Hematopoietic multipotent progenitor cell (in vitro differentiated cells): ENCODE measurements at regions not wholly inside any gene's neighbourhood (a gene's known extent, or its start where the extent isn't known, plus 50 kb on each side); places are given as distances from the start of the nearest gene placed in this dataset.
A peak's percentile ranks its signal among the peaks of the same experiment; 100 is the strongest.
"Not testable (repeated sequence)": the region's sequence is repeated elsewhere in the genome, so short reads cannot be mapped to it uniquely, and the experiment has no call there.

Experiments used
- DNase-seq, 3 donors: peaks; one replicate each; pipeline ENCODE4 v3.0.0-alpha.2; 2011 to 2015; ENCODE audit warnings: low read depth in 2 of 3, low spot score in 2 of 3

DNA sequence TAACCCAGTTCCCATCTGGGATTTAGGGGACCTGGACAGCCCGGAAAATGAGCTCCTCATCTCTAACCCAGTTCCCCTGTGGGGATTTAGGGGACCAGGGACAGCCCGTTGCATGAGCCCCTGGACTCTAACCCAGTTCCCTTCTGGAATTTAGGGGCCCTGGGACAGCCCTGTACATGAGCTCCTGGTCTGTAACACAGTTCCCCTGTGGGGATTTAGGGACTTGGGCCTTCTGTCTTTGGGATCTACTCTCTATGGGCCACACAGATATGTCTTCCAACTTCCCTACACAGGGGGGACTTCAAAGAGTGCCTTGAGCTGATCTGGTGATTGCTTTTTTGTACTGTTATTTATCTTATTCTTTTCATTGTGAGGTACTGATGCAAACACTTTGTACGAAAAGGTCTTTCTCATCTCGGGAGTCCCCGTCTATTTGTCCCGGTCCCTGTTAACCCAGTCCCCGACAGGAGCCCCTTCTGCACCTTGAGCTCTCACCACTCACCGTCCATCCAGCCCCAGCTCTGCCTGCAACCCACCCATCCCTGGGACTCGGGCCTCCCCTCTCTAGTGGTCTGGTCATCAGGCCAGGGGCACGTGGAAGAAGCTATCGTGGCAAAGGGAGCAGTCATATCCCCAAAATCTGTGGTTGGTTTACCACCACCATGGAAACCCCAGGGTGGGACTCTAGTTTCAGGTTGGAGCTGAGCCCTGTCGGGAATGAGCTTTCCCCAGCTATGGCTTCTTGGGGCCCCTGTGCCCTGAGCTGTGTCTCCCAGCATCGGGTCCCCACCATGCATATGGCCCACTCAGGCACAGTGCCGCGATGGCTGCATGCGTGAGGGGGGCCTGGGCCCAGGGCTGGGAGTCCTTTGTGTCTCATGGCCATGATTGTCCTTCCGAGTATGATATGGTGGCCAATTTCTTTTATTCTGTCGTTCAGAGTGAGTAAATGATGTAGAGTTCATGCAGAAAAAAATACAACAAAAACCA is 270.4 kb upstream of the PLCXD1 start:
- DNase-seq = not testable (repeated sequence)

DNA sequence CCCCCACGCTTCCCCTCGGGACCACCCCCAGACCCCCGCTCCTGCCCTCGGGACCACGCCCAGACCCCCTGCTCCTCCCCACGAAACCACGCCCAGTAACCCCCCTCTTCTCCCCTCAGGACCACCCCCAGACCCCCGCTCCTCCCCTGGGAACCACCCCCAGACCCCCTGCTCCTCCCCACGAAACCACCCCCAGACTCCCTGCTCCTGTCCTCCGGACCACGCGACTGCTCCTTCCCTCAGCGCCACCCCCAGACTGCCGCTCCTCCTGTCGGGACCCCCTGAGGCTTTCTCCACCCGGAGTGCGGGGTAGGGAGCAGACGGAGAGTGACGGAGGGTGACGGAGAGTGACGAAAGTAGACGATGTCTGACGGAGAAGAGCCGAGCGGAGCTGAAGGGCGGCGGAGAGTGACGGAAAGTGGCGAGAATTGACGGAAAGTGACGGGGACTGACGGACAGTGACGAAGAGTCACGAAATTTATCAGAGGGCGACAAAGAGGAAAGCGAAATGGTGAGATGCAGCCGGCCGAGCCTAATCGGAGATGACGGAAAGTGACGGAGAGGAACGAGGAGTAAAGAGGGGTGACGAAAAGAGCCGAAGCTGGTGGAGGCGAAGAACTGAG is 267.2 kb upstream of the PLCXD1 start:
- not testable (repeated sequence) for DNase-seq

DNA sequence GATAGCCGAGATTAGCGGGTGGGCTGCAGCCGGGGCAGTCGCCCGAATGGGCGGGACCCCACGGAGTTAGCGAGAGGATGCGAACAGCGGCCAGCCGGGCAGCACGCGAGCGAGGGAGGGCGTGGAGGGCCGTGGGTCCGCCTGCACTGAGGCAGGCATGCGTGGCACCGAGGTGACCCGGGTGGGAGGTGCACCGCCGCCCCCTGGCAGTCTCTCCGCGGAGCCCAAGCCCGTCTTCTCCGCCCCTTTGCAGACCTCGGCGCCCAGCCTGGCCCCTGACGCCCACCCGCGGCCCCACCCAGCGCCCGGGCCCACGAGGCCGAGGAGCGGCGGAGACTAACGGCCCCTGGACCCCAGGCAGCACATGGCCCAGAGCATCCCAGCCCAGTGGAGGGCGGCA is 266.7 kb upstream of the PLCXD1 start:
- DNase-seq = not testable (repeated sequence)

DNA sequence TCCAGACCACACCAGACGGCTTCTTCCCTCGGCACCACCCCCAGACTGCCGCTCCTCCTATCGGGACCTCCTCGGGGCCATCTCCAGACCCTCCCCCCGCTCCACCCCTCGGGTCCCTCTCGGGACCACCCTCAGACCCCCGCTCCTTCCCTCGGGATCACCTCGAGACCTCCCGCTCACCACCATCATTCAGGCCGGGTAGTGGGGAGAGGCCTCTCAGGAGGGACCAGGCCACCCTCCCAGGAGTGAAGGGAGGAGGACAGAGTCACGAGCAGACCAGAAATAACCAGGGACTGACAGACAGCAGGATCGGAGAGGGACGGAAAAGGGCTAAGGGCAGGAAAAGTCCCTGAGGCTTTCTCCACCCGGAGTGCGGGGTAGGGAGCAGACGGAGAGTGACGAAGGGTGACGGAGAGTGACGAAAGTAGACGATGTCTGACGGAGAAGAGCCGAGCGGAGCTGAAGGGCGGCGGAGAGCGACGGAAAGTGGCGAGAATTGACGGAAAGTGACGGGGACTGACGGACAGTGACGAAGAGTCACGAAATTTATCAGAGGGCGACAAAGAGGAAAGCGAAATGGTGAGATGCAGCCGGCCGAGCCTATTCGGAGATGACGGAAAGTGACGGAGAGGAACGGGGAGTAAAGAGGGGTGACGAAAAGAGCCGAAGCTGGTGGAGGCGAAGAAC is 262.3 kb upstream of the PLCXD1 start:
- not testable (repeated sequence) for DNase-seq

GRCh38 chrX:19455-19827 is 261.7 kb upstream of the PLCXD1 start:
- not testable (repeated sequence) for DNase-seq

- peak in 2 of 3 donors; percentile 13 to 27 for DNase-seq
These were observed 261.1 kb upstream of the PLCXD1 start for GRCh38 chrX:19912-20571.

GRCh38 chrX:24139-24538 is 257.0 kb upstream of the PLCXD1 start:
- not testable (repeated sequence) for DNase-seq
